BLaER1 (cell line): ENCODE measurements at regions not wholly inside any gene's neighbourhood (a gene's known extent, or its start where the extent isn't known, plus 50 kb on each side); places are given as distances from the start of the nearest gene placed in this dataset.

ENCODE experiments used
- H3K27ac ChIP-seq: shearing (Covaris generic); formaldehyde crosslinking; 2 replicates; pipeline ENCODE4 v1.8.1; 2022
- H3K27me3 ChIP-seq: shearing (Covaris generic); formaldehyde crosslinking; 2 replicates; pipeline ENCODE4 v1.8.1; 2022
- H3K36me3 ChIP-seq: shearing (Covaris generic); formaldehyde crosslinking; 2 replicates; pipeline ENCODE4 v1.8.1; 2022
- H3K4me1 ChIP-seq: shearing (Covaris generic); formaldehyde crosslinking; 2 replicates; pipeline ENCODE4 v1.8.1; 2022
- H3K4me2 ChIP-seq: shearing (Covaris generic); formaldehyde crosslinking; 2 replicates; pipeline ENCODE4 v1.8.1; 2022
- H3K4me3 ChIP-seq: shearing (Covaris generic); formaldehyde crosslinking; 2 replicates; pipeline ENCODE4 v1.8.1; 2022
- H3K9ac ChIP-seq: shearing (Covaris generic); formaldehyde crosslinking; 2 replicates; pipeline ENCODE4 v1.8.1; 2022
- H3K9me3 ChIP-seq: shearing (Covaris generic); formaldehyde crosslinking; 2 replicates; pipeline ENCODE4 v1.8.1; 2022
- H4K20me1 ChIP-seq: shearing (Covaris generic); formaldehyde crosslinking; 2 replicates; pipeline ENCODE4 v1.8.1; 2022
- Cebpa-rat ChIP-seq: shearing (Covaris generic); IDR thresholded peaks from 2 replicates; pipeline ENCODE4 v1.8.1; 2022

DNA sequence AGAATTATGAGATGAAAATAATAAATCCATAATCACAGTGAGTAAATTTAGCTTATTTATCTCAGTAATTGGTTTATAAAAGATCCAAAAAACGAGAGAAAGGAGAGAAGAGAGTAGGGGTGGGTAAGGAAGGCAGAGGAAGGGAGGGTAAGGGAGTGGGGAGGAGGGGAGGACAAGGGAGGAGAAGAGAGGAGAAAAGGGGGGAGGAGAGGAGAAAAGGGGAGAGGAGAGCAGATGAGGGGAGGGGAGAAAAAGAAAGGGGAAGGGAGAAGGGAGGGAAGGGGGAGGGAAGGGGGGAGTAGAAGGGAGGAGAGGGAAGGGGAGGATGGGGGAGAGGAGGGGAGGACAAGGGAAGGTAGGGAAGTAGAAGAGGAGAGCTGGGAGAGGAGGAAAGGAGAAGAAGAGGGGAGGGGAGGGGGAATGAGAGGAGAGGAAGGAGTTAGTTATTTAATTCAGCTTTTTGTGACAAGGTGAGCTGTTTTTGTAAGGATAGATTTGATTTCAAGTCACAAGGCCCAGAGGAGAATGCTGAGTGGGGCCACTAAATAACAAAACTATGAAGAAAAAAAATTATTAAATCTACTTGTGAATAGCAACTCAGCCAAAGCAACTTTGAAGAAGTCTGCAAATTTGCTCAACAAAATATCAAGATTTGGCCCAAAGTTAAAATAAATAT is 454.3 kb downstream of the ARAP2 start:
- H3K27me3 ChIP-seq, result no peaks in the 10 kb centered on the region
- H3K36me3 ChIP-seq, result no peaks in the 10 kb centered on the region
- no peak overlapping the region for H3K4me2 ChIP-seq
- no peak for TF ChIP-seq Cebpa-rat
- no peaks in the 10 kb centered on the region for H3K4me1 ChIP-seq
- no peak overlapping the region for H3K4me3 ChIP-seq
- H3K27ac ChIP-seq, result no peak overlapping the region
- H4K20me1 ChIP-seq, result no peaks in the 10 kb centered on the region
- H3K9ac ChIP-seq, result no peak overlapping the region
- no peaks in the 10 kb centered on the region for H3K9me3 ChIP-seq

GRCh38 chr4:35793045-35793722 is 451.1 kb downstream of the ARAP2 start:
- Histone ChIP-seq H3K36me3 (no peaks in the 10 kb centered on the region), H3K27ac (no peak overlapping the region), H3K27me3 (no peaks in the 10 kb centered on the region), H3K4me1 (no peaks in the 10 kb centered on the region), H3K9ac (no peak overlapping the region), H3K4me2 (no peak overlapping the region), H3K9me3 (no peaks in the 10 kb centered on the region), H4K20me1 (no peaks in the 10 kb centered on the region), H3K4me3 (no peak overlapping the region)
- no peak for TF ChIP-seq Cebpa-rat

GRCh38 chr4:35793766-35794165 is 450.5 kb downstream of the ARAP2 start:
- Histone ChIP-seq H3K36me3 (no peaks in the 10 kb centered on the region), H4K20me1 (no peaks in the 10 kb centered on the region), H3K4me1 (no peaks in the 10 kb centered on the region), H3K9ac (no peak overlapping the region), H3K9me3 (no peaks in the 10 kb centered on the region), H3K27me3 (no peaks in the 10 kb centered on the region), H3K4me3 (no peak overlapping the region), H3K4me2 (no peak overlapping the region), H3K27ac (no peak overlapping the region)
- no peak for TF ChIP-seq Cebpa-rat

- H3K4me1 ChIP-seq, result peaks cover 9% of the 10 kb centered on the region; the same call in 1 of the 2 replicates
- H3K4me2 ChIP-seq, result peak overlapping the region; percentile 12; the same call in 1 of the 2 replicates
- no peaks in the 10 kb centered on the region for H4K20me1 ChIP-seq
- H3K9me3 ChIP-seq, result peaks cover 6% of the 10 kb centered on the region; the same call in 1 of the 2 replicates
- no peaks in the 10 kb centered on the region for H3K36me3 ChIP-seq
- no peak overlapping the region for H3K4me3 ChIP-seq
- no peak for TF ChIP-seq Cebpa-rat
- H3K27me3 ChIP-seq, result no peaks in the 10 kb centered on the region
- no peak overlapping the region for H3K27ac ChIP-seq
- H3K9ac ChIP-seq, result no peak overlapping the region
These were observed 443.6 kb downstream of the ARAP2 start for GRCh38 chr4:35800669-35801068.

GRCh38 chr4:35802644-35803043 is 441.7 kb downstream of the ARAP2 start:
- no peaks in the 10 kb centered on the region for H4K20me1 ChIP-seq
- peaks cover 9% of the 10 kb centered on the region; the same call in 1 of the 2 replicates for H3K4me1 ChIP-seq
- H3K36me3 ChIP-seq, result no peaks in the 10 kb centered on the region
- H3K4me3 ChIP-seq, result no peak overlapping the region
- no peak overlapping the region for H3K27ac ChIP-seq
- no peak for TF ChIP-seq Cebpa-rat
- H3K9me3 ChIP-seq, result peaks cover 6% of the 10 kb centered on the region; the same call in 1 of the 2 replicates
- no peak overlapping the region for H3K4me2 ChIP-seq
- no peaks in the 10 kb centered on the region for H3K27me3 ChIP-seq
- no peak overlapping the region for H3K9ac ChIP-seq

GRCh38 chr4:35818520-35818919 is 425.8 kb downstream of the ARAP2 start:
- TF ChIP-seq Cebpa-rat, result no peak
- Histone ChIP-seq H3K36me3 (no peaks in the 10 kb centered on the region), H3K9me3 (no peaks in the 10 kb centered on the region), H4K20me1 (no peaks in the 10 kb centered on the region), H3K9ac (no peak overlapping the region), H3K27me3 (no peaks in the 10 kb centered on the region), H3K4me3 (no peak overlapping the region), H3K4me2 (no peak overlapping the region), H3K27ac (no peak overlapping the region), H3K4me1 (no peaks in the 10 kb centered on the region)

DNA sequence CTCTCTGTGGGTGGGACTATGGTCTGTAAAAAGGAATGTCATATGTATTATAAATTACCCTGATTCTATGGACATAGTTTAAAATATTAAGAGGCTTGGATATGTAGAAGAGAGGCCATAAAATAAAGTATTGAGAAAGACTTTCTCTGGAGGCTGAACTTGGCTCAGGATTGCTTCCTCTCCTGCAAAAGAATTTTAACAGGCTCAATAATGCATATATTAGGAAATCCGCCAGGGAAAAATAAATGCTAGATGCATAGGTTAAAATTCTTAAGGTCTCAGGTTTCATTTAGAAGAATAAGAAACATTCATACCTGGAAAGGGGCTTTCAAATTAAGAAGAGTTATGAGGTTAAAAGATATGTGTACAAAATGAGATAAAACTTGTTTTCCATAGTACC is 424.3 kb downstream of the ARAP2 start:
- Histone ChIP-seq H3K27ac (no peak overlapping the region), H3K4me1 (no peaks in the 10 kb centered on the region)
- TF ChIP-seq Cebpa-rat, result no peak

DNA sequence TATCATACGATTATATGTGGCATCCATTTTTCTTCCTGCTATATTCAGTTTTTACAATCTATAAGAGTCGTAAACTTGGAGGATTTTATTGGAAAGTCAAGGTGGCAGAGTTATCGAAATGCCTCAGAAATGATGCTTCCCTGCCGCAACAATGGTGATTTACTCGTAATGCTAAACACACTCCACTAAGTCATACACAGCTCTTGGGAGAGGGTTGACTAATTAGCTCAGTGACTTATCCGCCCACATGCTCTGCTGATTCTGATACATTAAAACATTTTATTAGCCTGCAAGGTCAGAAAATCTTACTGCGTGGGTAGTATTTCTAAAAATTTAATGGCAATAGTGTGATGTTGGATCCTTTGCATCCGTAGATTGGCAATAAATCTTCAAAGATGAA is 420.1 kb downstream of the ARAP2 start:
- Histone ChIP-seq H3K4me3 (no peak overlapping the region), H3K4me2 (no peak overlapping the region), H3K9ac (no peak overlapping the region), H4K20me1 (no peaks in the 10 kb centered on the region), H3K4me1 (no peaks in the 10 kb centered on the region), H3K27me3 (no peaks in the 10 kb centered on the region), H3K9me3 (no peaks in the 10 kb centered on the region), H3K36me3 (no peaks in the 10 kb centered on the region), H3K27ac (no peak overlapping the region)
- TF ChIP-seq Cebpa-rat, result no peak

More for the DNA sequence above, 424.3 kb downstream of the ARAP2 start:
- Histone ChIP-seq H4K20me1 (no peaks in the 10 kb centered on the region), H3K4me3 (no peak overlapping the region), H3K27me3 (no peaks in the 10 kb centered on the region), H3K36me3 (no peaks in the 10 kb centered on the region), H3K9ac (no peak overlapping the region), H3K4me2 (no peak overlapping the region), H3K9me3 (no peaks in the 10 kb centered on the region)

DNA sequence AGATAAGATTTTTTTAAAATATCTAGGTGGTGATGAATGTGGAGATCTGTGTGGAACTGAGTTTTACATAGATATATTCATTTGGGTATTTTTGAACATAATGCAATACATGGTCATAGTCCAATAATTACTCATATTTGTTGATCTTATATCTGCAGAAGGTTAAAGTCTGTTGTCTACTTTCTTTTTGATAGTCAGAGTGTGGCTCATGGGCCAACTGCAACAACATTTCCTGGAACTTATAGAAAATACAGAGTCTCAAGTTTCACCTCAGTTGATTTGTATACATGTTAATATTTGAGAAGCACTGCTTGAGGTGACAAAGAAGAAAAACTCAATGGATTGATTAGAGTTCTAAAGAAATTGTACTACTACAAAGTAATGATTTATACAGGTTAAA is 408.4 kb downstream of the ARAP2 start:
- no peak overlapping the region for H3K9ac ChIP-seq
- no peaks in the 10 kb centered on the region for H3K27me3 ChIP-seq
- H3K4me2 ChIP-seq, result no peak overlapping the region
- no peaks in the 10 kb centered on the region for H3K9me3 ChIP-seq
- H3K4me1 ChIP-seq, result no peaks in the 10 kb centered on the region
- TF ChIP-seq Cebpa-rat, result no peak
- no peaks in the 10 kb centered on the region for H3K36me3 ChIP-seq
- H3K4me3 ChIP-seq, result no peak overlapping the region
- H3K27ac ChIP-seq, result no peak overlapping the region
- H4K20me1 ChIP-seq, result no peaks in the 10 kb centered on the region

DNA sequence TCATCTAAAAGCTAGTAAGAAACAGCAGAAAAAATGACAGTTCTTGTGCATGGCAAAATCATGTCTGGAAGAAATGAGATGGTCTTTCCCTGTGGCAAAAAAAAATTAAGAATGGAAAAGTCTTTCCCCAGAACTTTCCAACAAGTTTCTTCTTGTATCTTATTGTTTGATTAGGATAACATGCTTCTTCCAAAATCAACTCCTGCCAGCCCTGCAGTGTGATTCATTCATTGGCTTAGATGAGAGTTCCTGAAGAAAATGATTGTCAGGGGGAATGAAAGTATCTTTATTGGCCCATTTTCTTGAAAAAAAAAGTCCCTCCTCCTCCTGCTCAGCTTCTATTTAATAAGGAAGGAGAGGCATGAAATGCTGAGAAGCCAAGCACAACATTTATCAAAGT is 407.7 kb downstream of the ARAP2 start:
- Histone ChIP-seq H3K9me3 (no peaks in the 10 kb centered on the region), H3K4me1 (no peaks in the 10 kb centered on the region), H3K27me3 (no peaks in the 10 kb centered on the region), H3K27ac (no peak overlapping the region), H3K9ac (no peak overlapping the region), H4K20me1 (no peaks in the 10 kb centered on the region), H3K4me2 (no peak overlapping the region), H3K36me3 (no peaks in the 10 kb centered on the region), H3K4me3 (no peak overlapping the region)
- no peak for TF ChIP-seq Cebpa-rat
